GM18858 (cell line): ENCODE measurements at regions not wholly inside any gene's neighbourhood (a gene's known extent, or its start where the extent isn't known, plus 50 kb on each side); places are given as distances from the start of the nearest gene placed in this dataset.

ENCODE experiments used
- ATAC-seq: cut with Tn5 transposase; IDR thresholded peaks from one replicate; pipeline ENCODE4 v1.9.1; 2021; ENCODE audit not compliant: unreplicated experiment

DNA sequence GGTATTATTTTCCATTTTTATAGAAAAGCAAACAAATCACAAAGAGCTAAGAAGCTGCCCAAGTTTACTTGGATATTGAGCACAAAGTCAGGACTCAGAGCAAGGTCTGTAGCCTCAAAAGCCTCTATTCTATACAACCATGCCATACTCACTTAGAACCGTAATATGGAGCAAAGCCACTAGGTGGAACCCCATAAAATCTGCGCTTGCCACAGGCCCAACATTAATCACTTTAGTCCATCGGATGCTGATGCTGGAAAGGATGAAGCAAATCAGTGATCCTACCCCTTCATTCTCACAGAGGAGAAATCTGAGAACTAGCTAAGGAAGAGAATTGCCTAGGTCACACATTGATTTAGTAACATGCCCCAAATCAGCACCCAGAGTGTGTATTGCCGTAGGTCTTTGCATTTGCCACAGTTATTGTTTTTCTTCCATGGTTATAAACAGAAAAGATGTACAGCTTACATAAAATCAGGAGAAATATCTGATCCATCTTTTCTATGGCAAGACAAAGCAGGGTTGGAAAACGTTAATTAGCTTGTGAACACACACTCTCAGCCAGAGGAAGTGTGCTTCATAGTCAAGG is 56.7 kb upstream of the RAB38 start:
- ATAC-seq: peak; percentile 87

DNA sequence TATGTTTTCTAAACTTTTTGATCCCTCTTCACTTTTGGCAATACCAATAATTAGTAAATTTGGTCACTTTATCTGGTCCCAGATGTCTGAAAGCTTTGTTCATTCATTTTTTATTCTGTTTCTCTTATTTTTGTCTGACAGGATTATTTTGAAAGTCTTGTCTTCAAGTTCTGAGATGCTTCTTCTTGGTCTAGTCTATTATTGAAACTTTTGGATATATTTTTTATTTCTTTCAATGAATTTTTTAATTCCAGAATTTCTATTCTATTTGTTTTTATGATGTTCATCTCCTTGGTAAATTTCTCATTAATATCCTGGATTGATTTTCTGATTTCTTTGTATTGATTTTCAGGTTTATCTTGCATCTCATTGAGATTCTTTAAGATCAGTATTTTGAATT is 54.1 kb upstream of the RAB38 start:
- ATAC-seq: no peak
